ENCODE measurements at regions not wholly inside any gene's neighbourhood (a gene's known extent, or its start where the extent isn't known, plus 50 kb on each side); places are given as distances from the start of the nearest gene placed in this dataset.
A peak's percentile ranks its signal among the peaks of the same experiment; 100 is the strongest.

DNA sequence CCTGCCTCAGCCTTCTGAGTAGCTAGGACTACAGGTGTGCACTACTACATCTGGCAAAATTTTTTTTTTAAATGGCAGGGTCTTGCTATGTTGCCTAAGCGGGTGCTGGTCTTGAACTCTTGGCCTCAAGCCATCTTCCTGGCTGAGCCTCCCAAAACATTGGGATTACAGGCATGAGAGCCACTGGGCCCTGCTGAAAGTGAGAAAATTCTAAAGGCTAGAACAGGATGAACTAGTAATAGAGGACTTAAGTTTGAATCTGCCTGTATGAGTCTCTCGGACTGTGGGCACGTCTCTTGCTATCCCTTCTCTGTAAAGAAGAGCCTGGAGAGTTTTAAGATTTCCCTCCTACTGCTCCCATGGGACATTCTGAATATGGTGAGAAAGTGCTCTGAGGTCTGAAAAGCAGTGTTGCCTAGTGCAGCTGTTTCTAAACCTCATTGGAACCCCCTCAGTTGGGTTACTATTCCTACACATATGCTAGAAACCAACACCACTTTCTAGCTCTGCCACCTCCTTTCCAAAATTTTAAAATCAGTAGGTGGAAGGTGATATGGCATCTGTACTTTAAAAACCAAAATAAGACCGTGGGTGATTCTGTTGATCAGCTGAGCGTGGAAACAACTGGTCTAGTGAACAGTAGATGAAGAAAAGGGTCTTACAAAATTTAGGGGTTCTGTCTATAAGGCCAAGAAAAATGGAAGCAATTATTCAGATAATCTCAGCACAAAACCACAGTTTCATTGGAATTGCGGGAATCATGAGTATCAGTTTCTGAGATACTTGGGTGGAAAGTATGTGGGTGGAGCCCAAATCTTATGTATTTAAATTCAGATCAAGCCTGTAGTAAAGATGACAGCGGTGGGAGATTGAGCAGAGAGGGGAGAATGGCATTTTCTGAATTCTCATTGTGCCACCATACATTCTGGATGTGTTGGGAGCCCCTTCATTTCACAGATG lies 259.8 kb upstream of the CXCR4 start:
- no peak for DNase-seq (ENCODE audit: low read depth in 2 of 3, low spot score in 2 of 3)

DNA sequence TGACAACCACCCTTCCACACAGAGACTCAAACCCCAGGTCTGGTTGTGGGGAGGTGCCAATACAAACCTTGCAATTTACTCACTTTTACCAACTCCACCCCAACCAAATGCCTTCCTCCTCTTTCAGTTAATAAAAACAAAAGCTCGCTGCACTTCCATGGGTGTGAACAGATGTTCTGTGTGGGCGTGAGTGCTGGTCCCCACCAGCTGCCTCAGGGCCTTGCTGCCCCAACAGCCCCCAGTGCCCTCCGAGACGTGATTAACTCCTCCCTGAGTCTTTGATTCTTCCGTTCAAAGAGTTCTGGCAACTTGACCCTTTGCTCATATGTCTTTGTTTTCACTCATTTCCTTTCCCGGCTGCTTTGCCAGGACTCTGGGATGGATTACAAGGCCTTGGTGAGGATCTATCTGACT lies 258.9 kb upstream of the CXCR4 start:
- DNase-seq (ENCODE audit: low read depth in 2 of 3, low spot score in 2 of 3) = no peak

DNA sequence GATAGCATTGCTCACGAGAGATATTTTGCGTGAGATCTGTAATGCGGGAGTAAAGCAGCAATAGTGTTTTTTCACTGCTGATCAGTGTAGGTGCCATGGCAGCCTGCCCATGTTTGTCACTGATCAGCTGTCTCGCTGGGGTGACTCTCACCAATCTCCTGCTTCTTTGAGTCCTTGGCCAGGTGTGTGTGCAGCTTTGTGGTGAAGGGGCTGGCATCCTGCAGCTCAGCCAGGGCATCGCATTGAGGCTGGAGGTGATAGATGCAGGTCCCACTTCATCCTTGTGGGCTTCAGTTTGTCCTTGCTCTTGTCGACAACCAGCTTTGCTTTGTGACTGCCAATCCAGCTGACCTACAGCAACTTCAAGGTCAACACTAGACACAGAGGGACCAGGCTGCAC lies 258.3 kb upstream of the CXCR4 start:
- no peak for DNase-seq (ENCODE audit: low read depth in 2 of 3, low spot score in 2 of 3)

DNA sequence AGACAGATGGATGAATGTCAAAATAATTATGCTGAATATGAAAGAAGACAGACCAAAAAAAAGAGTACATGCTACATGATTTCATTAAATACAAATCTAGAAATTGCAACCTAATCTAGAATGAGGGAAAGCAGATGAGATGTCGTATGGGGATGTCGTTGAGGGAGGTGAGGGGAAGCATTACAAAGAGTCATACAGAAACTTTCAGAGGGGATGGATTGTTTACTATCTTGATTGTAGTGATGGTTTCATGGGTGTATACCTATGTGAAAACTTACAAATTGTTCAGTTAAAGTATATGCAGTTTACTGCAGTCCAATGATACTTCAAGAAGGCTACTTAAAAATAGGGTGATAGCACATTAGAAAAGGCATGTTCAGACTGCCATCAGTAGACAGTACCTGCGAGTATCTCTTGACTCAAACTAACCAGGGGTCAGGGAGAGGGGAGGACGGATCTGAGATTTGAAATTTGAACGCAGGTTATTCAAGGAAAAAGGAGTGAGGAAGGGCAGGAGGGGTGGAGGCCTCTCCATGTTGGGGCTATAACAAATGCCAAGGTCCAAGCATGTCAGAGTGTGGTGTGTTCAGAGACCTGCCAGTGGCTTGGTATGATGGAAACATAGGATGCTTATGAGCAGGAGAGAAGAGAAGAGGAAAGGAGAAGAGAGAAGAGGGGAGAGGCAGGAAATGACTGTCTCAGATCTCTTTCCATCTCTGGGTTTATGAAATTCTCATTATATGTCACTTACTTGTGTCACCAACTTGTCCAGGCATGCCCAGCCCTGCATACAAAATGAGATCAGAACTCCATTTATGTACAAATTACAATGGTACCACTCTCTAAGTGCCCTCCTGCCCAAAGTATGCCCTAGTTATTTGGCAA lies 257.3 kb upstream of the CXCR4 start:
- no peak for DNase-seq (ENCODE audit: low read depth in 2 of 3, low spot score in 2 of 3)

DNA sequence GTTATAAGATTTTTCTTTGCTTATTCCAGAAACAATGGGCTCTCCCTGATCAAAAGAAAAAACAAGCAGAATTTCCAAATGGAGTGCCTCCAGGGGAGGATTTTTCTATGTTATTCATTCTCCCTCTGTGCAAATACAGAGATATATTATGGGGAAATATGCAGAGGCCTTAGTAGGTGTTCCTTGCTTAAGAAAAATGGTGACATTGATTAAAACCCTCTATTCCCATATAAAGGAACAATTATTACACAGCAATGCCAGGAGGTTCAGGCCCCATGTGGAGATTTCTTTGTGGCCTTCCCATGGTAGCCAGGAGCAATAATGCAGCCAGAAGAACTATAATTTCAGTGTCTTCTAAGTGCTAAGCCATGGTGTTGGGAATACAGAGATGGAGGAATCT lies 255.9 kb upstream of the CXCR4 start:
- no peak for DNase-seq (ENCODE audit: low read depth in 2 of 3, low spot score in 2 of 3)

DNA sequence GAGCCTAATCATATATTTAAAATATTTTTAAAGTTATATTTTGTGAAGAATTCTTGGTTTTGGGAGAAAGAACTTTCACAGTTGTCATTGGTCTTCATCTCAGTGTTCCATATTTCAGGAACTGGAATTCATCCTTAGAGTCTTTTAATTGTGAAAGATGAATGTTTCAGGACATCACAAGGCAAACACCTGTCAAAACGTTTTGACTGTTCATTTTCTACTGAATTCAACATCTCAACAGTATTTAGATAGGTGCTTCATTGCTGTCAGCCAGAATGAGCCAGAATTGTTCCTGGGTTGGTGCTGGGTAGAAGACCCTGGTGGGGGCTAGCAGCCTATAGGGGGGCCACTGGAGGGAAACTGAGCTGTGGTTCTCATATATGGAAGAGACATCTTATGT lies 255.1 kb upstream of the CXCR4 start:
- no peak for DNase-seq (ENCODE audit: low read depth in 2 of 3, low spot score in 2 of 3)

DNA sequence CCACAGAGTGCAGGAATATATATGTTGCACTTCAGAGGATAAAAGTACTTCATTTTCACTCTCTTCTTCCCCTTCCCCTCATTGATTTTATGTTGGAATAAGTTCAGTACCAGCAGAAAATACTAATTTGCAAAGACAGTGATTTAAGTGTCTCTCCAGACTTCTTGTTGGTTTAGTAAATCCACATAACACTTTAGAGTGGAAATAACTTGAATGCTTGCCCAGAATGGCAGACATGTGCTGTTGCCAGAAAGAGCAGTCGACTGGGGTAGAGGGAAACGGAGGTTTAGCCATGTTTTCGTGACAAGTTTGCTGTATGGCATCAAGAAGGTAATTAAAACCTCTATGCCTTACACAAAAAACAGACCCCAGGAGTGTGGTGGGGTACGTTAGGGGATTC lies 246.0 kb upstream of the CXCR4 start:
- DNase-seq (ENCODE audit: low read depth in 2 of 3, low spot score in 2 of 3) = no peak

DNA sequence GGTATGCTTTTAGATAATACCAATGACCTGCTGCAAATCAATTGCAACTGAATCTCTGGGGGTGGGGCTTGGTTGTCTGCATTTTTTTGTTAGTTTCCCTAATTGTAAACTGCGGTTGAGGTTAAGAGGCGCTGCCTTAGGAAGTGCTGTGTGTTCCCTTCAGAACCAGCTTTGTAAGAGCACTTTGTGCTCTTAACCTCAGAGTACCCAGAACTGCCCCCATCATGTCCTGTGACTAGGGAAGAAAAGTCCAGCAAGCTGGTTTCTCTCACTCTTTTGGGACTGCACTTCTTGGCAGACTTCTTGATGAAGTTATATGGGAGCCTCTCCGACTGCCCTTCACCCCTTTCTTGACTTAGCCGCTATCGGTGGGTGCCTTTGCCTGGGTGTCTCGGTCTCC lies 245.5 kb upstream of the CXCR4 start:
- no peak for DNase-seq (ENCODE audit: low read depth in 2 of 3, low spot score in 2 of 3)

DNA sequence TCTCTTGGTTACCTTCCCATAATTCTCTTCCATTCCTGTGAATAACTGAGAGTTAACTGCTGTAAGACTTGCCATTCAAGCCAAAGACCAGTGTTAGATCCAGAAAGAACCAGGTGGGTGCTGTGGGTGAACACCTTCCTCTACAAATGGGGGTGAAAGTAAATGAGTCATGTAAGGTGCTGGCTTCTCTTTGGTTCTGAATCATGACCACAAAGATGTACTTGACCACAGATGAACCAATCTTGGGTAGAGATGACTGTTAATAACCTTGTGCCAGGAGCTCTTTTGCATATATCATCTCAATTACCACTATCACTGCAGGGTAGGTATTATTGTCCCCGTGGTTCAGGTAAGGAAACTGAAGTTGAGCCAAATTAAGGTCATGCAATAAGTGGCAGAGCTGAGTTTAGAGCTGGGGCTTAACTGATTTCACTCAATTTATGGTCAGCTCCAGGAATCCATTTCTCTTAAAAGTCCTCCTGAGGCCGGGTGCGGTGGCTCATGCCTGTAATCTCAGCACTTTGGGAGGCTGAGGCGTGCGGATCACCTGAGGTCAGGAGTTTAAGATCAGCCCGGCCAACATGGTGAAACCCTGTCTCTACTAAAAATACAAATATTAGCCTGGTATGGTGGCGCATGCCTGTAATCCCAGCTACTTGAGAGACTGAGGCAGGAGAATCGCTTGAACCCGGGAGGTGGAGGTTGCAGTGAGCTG lies 244.9 kb upstream of the CXCR4 start:
- DNase-seq (ENCODE audit: low read depth in 2 of 3, low spot score in 2 of 3) = no peak

DNA sequence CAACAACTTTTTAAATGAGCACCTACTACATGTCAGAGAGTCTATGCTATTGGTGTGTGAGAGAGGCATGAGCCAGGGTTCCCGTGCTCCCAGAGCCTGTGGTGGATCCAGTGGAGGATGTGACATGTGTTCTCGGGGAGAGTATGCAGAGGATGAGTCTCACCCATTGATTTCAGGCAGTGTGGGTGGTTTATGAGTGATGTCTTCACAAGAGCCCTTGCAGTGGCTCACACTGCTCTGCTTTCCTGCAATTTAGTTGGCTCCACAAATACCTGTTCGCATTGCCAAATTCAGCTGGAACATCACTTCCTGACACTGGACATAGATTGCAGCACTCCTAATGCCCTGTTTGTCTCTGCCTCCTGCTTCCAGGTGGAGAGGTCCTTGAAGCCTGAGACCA lies 243.6 kb upstream of the CXCR4 start:
- DNase-seq (ENCODE audit: low read depth in 2 of 3, low spot score in 2 of 3) = no peak

DNA sequence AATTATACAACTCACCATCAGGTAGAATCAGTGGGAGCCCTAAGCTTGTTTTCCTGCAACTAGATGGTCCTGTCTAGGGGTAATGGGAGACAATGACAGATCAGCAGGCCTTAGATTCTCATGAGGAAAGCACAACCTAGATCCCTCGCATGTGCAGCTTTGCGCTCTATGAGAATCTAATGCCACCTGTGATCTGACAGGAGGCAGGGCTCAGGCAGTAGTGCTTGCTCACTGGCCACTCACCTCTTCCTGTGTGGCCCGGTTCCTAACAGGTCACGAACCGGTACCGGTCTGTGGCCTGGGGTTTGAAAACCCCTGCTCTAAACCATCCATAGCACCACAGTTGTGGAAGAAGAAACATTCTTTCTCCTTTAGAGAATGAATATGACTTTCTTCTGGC lies 242.8 kb upstream of the CXCR4 start:
- no peak for DNase-seq (ENCODE audit: low read depth in 2 of 3, low spot score in 2 of 3)

DNA sequence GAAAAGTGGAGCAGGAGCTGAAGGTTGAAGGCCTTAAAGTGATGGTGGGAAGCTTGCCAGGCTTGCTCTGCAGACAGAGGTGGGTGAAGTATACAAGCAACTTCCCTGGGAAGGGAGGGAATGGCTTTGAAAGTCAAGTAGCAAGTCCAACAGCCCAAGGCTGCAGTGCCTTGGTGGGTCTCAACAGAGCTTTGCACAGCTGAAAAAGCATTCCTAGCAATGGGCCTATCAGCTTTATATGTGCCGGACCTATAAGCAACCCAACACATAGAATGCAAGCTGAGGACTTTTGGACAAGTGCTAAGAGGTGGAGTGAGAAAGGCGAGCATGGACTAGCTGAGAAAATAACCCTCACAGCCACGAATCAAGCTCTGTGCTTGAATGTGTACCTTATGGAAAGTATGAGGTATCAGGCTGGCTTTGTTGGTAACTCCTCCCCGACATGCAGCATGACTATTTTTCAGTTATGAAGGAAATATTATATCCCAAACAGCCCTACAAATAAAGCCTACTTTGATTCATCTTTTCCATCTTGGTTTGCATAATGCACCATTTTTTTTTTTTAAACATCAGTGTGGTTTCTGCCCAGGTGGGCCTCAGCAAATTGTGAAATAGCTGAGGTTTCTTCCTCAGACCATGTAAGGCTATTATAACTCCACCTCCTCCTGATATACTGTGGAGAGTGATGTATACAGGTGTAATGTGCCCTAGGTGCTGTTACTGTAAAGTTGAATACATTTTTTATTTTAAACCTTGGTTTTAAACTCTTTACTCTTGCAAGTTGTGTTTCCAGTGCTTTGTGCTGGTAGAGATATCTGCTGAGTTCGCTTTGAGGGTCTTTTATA lies 241.4 kb upstream of the CXCR4 start:
- no peak for DNase-seq (ENCODE audit: low read depth in 2 of 3, low spot score in 2 of 3)

DNA sequence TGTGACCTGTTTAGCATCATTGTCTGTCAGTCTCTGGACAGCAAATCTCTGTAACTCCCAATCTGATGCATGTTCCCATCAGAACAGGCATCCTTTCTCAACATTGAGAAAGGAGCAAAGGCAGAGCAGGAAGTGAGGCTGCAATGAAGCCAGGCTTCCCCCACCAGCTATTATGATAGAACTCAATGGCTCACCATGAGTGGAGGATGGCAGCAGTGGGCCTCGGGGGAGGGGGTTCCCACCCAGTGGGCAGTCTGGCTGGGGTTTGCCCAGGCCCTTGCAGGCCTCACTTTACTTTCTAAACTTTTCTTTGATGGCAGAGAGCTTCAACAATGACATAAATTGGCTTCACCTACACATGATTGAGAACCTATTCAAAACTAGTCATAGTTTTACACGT lies 240.6 kb upstream of the CXCR4 start:
- DNase-seq (ENCODE audit: low read depth in 2 of 3, low spot score in 2 of 3) = no peak

DNA sequence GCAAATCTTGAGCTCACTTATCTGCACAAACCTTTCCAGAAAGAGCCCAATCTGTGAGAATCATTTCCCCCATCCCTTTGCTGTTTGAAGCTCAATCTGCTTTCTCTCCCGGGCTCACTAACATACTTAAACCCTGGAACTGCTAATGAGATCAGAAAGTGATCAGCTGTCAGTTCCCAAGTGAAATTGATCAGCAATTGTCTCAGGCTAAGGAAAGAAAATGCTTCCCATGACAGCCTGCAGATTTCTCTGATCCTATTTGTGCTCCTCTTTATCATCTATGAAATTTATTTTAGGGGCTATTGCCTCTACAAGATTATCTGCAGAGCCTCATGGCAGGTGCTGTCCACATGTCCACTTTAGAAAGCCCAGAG lies 239.0 kb upstream of the CXCR4 start:
- no peak for DNase-seq (ENCODE audit: low read depth in 2 of 3, low spot score in 2 of 3)

DNA sequence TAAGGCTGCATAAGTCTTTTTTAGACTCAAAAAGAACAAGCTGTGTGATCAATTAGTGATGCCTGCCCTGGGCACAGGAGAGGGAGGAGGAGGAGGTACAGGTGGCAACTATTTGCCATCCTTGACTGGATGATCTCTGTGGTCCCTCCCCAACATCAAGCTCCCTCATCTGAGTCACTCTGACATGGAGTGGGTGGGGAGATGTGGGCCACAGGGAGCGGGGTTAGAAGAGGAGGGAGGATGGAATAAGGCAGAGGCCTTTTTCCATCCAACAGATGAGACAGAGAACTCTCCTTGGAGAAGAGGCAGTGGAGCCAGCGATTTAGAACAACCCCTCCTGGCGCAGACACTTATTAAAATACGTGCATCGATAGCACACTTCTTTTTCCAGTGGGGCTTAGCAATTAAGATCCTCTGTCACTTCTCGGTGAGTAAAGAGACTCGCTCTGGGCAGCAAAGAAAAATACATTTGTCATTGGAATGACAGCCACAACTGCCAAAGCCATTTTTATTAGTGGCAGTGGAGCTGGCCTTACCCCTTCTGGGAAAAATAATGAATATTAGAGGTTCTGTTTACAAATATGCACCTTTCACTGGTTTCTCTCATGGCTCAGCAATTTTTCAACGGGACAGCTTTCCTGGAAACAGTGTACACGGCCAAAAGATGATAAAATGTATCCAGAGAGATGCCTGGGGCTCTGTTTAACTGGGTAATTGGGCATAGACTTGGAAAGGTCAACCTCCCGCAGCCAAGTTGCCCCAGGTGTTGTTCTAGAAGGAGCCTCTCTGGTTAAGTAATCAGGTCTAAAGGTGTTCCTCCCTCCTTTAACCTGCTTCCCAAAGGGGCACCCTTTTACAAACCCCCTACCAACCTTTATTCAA lies 238.4 kb upstream of the CXCR4 start:
- DNase-seq (ENCODE audit: low read depth in 2 of 3, low spot score in 2 of 3) = no peak

DNA sequence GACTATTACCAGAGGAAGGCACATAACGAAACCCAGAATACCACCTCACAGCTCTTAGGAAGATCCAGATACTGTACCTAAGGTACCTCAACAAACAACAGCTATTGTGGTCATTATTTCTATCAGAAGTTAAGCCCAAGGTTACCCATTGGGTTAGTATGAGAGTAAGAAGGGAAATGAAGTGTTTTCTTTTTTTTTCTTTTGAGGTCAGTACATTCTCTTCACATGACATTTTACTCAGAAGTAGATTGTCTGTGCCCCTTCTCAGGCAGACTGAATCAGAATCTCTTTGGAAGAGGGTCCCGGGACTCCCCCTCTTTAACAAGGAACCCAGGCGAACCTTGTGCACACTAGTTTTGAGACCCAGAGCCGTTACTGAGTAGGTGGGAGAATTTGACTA lies 233.7 kb upstream of the CXCR4 start:
- DNase-seq (ENCODE audit: low read depth in 2 of 3, low spot score in 2 of 3) = no peak

DNA sequence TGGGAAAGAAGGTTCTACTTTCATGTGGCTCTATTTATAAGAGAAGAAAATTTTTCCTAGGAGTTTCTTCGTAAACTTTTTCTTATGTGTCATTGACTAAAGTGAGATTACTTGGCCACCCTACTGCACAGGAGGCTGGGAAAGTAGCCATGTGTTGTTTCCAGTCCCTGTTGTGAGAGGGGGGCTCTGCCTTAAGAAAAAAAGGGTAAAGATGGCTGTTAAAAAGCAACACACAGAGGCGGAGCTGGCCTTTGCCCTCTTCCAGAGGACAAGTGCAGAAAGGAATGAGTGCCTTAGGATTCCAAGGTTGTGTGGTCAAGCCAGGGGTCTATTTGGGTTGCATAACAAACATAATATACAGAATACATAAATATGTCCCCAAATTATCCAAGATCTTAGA lies 230.0 kb upstream of the CXCR4 start:
- peak in 1 of 3 donors; percentile 6 for DNase-seq (ENCODE audit: low read depth in 2 of 3, low spot score in 2 of 3)

DNA sequence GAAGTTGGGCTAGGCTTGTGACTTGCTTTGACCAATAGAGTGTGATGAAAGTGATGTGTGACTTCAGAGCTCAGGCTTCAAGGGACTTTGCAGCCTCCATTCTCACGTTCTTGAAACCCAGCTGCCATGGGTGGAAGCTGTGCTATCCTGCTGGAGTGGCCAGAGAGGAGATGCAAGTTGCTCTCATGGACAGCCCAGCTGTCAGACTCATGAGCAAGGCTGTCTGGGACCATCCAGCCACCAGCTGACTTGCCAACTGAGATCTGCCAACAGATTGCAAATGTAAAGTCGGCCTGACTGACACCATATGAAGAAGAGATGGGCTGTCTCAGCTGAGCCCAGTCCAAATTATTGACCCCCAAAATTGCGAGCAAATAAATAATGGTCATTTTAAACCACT lies 226.4 kb upstream of the CXCR4 start:
- no peak for DNase-seq (ENCODE audit: low read depth in 2 of 3, low spot score in 2 of 3)

DNA sequence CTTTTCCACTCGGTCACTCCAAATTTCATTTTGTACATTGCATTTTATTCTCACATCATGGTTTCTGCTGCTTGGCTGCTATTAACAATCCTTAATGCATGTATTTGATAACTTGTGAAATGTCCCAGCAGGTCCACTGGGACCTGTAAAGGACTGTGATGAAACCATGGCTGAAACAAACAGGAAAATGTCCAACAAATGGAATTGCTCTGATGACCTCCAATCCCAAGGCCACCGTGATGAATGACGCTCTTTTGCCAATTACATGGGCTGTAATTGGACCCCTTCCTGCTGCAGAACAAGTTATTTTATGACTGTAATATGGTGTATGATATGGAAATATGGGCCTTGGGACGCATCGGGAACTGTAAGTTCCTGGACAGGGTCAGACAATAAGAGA lies 224.2 kb upstream of the CXCR4 start:
- DNase-seq (ENCODE audit: low read depth in 2 of 3, low spot score in 2 of 3) = no peak

Measured in hematopoietic multipotent progenitor cell (in vitro differentiated cells).